Loucy (cell line): ENCODE measurements at regions not wholly inside any gene's neighbourhood (a gene's known extent, or its start where the extent isn't known, plus 50 kb on each side); places are given as distances from the start of the nearest gene placed in this dataset.

ENCODE experiments used
- H2AFZ ChIP-seq: fragments of 200-600 bp; sonication (generic); 2 replicates; pipeline ENCODE4 v1.6.0; 2016; ENCODE audit warnings: antibody characterized with exemption, mild to moderate bottlenecking, low read length, moderate library complexity
- H3F3A ChIP-seq: fragments of 200-600 bp; 2 replicates; pipeline ENCODE4 v1.6.0; 2016; ENCODE audit warnings: antibody characterized with exemption, low read depth, mild to moderate bottlenecking
- H3K27me3 ChIP-seq: fragments of 200-600 bp; sonication (generic); 2 replicates; pipeline ENCODE4 v1.6.1; 2014; ENCODE audit warnings: low read length, mild to moderate bottlenecking; ENCODE audit not compliant: insufficient read depth, poor library complexity, severe bottlenecking
- H3K36me3 ChIP-seq: fragments of 200-600 bp; sonication (generic); 2 replicates; pipeline ENCODE4 v1.6.1; 2016; ENCODE audit warnings: low read length; ENCODE audit not compliant: insufficient read depth
- H3K4me1 ChIP-seq: fragments of 200-600 bp; sonication (generic); 2 replicates; pipeline ENCODE4 v1.5.1; 2014; ENCODE audit warnings: low read length, mild to moderate bottlenecking; ENCODE audit not compliant: insufficient read depth, poor library complexity, severe bottlenecking
- H3K4me2 ChIP-seq: fragments of 200-600 bp; sonication (generic); 2 replicates; pipeline ENCODE4 v1.6.0; 2014; ENCODE audit warnings: antibody characterized with exemption, low read length, low read depth, mild to moderate bottlenecking; ENCODE audit not compliant: poor library complexity, severe bottlenecking
- H3K4me3 ChIP-seq: fragments of 200-600 bp; sonication (generic); 2 replicates; pipeline ENCODE4 v1.5.1; 2014; ENCODE audit warnings: low read length, mild to moderate bottlenecking, mixed read lengths; ENCODE audit not compliant: poor library complexity, severe bottlenecking
- H3K79me2 ChIP-seq: fragments of 200-600 bp; sonication (generic); 2 replicates; pipeline ENCODE4 v1.6.1; 2014; ENCODE audit warnings: low read length; ENCODE audit not compliant: insufficient read depth
- H3K9ac ChIP-seq: fragments of 200-600 bp; sonication (generic); 2 replicates; pipeline ENCODE4 v1.6.0; 2014; ENCODE audit warnings: mild to moderate bottlenecking, low read depth, low read length, moderate library complexity; ENCODE audit not compliant: poor library complexity, severe bottlenecking
- H3K9me2 ChIP-seq: fragments of 200-600 bp; sonication (generic); replicated peaks from 2 replicates; pipeline ENCODE4 v1.6.1; 2016; ENCODE audit warnings: low read depth, low read length, mixed read lengths
- H3K9me3 ChIP-seq: fragments of 200-600 bp; sonication (generic); 2 replicates; pipeline ENCODE4 v1.6.1; 2014; ENCODE audit warnings: mild to moderate bottlenecking, antibody characterized with exemption, low read length, low read depth; ENCODE audit not compliant: insufficient read depth
- H4K20me1 ChIP-seq: fragments of 200-600 bp; sonication (generic); 2 replicates; pipeline ENCODE4 v1.6.0; 2014; ENCODE audit warnings: antibody characterized with exemption, low read length, mild to moderate bottlenecking; ENCODE audit not compliant: insufficient read depth, poor library complexity, severe bottlenecking
- EZH2phosphoT487 ChIP-seq: fragments of 200-600 bp; IDR thresholded peaks from 2 replicates; pipeline ENCODE4 v1.6.1; 2018; ENCODE audit warnings: antibody characterized with exemption, mild to moderate bottlenecking, moderate library complexity, borderline replicate concordance
- TF ChIP-seq, protein P1 (sequence below): fragments of 200-600 bp; sonication (generic); conservative IDR thresholded peaks from 2 replicates; pipeline ENCODE4 v1.5.1; 2014; ENCODE audit warnings: mild to moderate bottlenecking, antibody characterized with exemption, low read length

GRCh38 chr5:97443740-97444139 lies 260.7 kb upstream of the RIOK2 start:
- no peaks in the 10 kb centered on the region for H3K27me3 ChIP-seq
- no peak overlapping the region for H3K4me2 ChIP-seq
- H3K4me3 ChIP-seq, result no peak overlapping the region
- H2AFZ ChIP-seq, result no peak overlapping the region
- no peaks in the 10 kb centered on the region for H3K36me3 ChIP-seq
- H3K9ac ChIP-seq, result no peak overlapping the region
- no peaks in the 10 kb centered on the region for H3K79me2 ChIP-seq
- H3F3A ChIP-seq, result no peaks in the 10 kb centered on the region
- no peaks in the 10 kb centered on the region for H3K9me3 ChIP-seq
- H4K20me1 ChIP-seq, result no peaks in the 10 kb centered on the region
- no peaks in the 10 kb centered on the region for H3K4me1 ChIP-seq
- TF ChIP-seq, protein P1, sequence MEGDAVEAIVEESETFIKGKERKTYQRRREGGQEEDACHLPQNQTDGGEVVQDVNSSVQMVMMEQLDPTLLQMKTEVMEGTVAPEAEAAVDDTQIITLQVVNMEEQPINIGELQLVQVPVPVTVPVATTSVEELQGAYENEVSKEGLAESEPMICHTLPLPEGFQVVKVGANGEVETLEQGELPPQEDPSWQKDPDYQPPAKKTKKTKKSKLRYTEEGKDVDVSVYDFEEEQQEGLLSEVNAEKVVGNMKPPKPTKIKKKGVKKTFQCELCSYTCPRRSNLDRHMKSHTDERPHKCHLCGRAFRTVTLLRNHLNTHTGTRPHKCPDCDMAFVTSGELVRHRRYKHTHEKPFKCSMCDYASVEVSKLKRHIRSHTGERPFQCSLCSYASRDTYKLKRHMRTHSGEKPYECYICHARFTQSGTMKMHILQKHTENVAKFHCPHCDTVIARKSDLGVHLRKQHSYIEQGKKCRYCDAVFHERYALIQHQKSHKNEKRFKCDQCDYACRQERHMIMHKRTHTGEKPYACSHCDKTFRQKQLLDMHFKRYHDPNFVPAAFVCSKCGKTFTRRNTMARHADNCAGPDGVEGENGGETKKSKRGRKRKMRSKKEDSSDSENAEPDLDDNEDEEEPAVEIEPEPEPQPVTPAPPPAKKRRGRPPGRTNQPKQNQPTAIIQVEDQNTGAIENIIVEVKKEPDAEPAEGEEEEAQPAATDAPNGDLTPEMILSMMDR, result no peak
- no peak for TF ChIP-seq EZH2phosphoT487
- H3K9me2 ChIP-seq, result no peaks in the 10 kb centered on the region

GRCh38 chr5:97449172-97449571 lies 266.1 kb upstream of the RIOK2 start:
- Histone ChIP-seq H3K9me2 (no peaks in the 10 kb centered on the region), H2AFZ (no peak overlapping the region), H3K9me3 (no peaks in the 10 kb centered on the region), H4K20me1 (no peaks in the 10 kb centered on the region), H3K4me2 (no peak overlapping the region), H3K79me2 (no peaks in the 10 kb centered on the region), H3K27me3 (no peaks in the 10 kb centered on the region), H3K4me3 (no peak overlapping the region), H3K36me3 (no peaks in the 10 kb centered on the region), H3K4me1 (no peaks in the 10 kb centered on the region), H3F3A (no peaks in the 10 kb centered on the region), H3K9ac (no peak overlapping the region)
- TF ChIP-seq, protein P1, result no peak

DNA sequence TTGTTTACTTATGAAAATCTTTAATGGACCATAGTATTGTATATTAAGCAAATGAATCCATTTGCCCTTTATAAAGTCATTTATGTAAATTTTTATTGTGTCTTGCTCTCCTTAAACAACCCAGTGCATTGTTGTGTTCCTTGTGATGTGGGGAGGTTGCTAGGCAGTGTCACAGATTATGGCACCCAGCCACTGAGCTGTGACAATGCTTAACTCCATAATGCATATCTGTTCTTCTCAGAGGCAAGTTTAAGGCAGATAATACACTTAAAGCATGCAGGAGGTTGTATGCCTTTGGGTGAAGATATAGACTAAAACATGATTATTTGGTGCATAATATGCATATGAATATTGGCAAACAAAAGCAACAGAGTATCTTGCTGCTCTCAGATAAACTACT lies 269.6 kb upstream of the RIOK2 start:
- Histone ChIP-seq H3K36me3 (no peaks in the 10 kb centered on the region), H3K9ac (no peak overlapping the region), H3K9me3 (no peaks in the 10 kb centered on the region), H3K9me2 (no peaks in the 10 kb centered on the region), H3K4me3 (no peak overlapping the region), H3F3A (no peaks in the 10 kb centered on the region), H4K20me1 (no peaks in the 10 kb centered on the region), H2AFZ (no peak overlapping the region), H3K79me2 (no peaks in the 10 kb centered on the region), H3K4me2 (no peak overlapping the region), H3K4me1 (no peaks in the 10 kb centered on the region), H3K27me3 (no peaks in the 10 kb centered on the region)
- TF ChIP-seq EZH2phosphoT487, result no peak
- TF ChIP-seq, protein P1, result no peak
